ENCODE measurements at regions not wholly inside any gene's neighbourhood (a gene's known extent, or its start where the extent isn't known, plus 50 kb on each side); places are given as distances from the start of the nearest gene placed in this dataset.

- H3K9me3 Mint-ChIP-seq = no peaks in the 10 kb centered on the region
- no peaks in the 10 kb centered on the region for H3K27me3 Mint-ChIP-seq (ENCODE audit: low read depth)
- no peak overlapping the region for H3K4me2 ChIP-seq (ENCODE audit: insufficient read depth, insufficient read length, low read length)
- no peak overlapping the region for H4K8ac ChIP-seq (replicated peaks; ENCODE audit: insufficient read length, low read depth, low read length)
- no peak overlapping the region for H4K91ac ChIP-seq (ENCODE audit: insufficient read length, low read depth, low read length)
- H2BK20ac ChIP-seq (ENCODE audit: low read depth, low read length, poor library complexity, severe bottlenecking) = no peak overlapping the region
- peaks cover 9 to 11% of the 10 kb centered on the region in 2 experiments for H3K4me1 Mint-ChIP-seq
- no peaks in the 10 kb centered on the region for H3K4me1 ChIP-seq (ENCODE audit: insufficient read depth, low read length)
- no peak overlapping the region for H3K27ac Mint-ChIP-seq
- H2BK5ac ChIP-seq (ENCODE audit: insufficient read length, low read length) = no peak overlapping the region
- no peaks in the 10 kb centered on the region for H3K27me3 ChIP-seq (ENCODE audit: insufficient read depth, low read length)
- TF ChIP-seq CTCF (conservative IDR thresholded peaks at IDR 0.05) = 0 out of 3 replicates have a peak, but pooled peaks have one; percentile 14
- H3T11ph ChIP-seq (ENCODE audit: low read length) = no peak overlapping the region
- H4K20me1 ChIP-seq (ENCODE audit: control insufficient read depth, insufficient read depth, insufficient read length) = no peaks in the 10 kb centered on the region
- H3K9me3 ChIP-seq (ENCODE audit: control insufficient read depth, low read depth, low read length) = no peaks in the 10 kb centered on the region
- H2BK15ac ChIP-seq (ENCODE audit: low read depth, low read length) = no peak overlapping the region
- no peak overlapping the region for H3K56ac ChIP-seq (ENCODE audit: insufficient read length, low read depth, low read length)
- H3K23me2 ChIP-seq (ENCODE audit: insufficient read length, low read depth, low read length, poor library complexity, severe bottlenecking) = no peaks in the 10 kb centered on the region
- H3K36me3 Mint-ChIP-seq (ENCODE audit: insufficient read depth in 1 of 3, low read depth in 3 of 3) = no peaks in the 10 kb centered on the region
- H3K27ac ChIP-seq (ENCODE audit: insufficient read length, low read depth, low read length) = no peak overlapping the region
- no CpG with 5 or more reads among the region's 10 CpGs for WGBS (ENCODE audit: extremely low coverage, insufficient read length, low lambda C conversion rate)
- H3K18ac ChIP-seq (ENCODE audit: insufficient read length, low read depth, low read length) = no peak overlapping the region
- H3K79me1 ChIP-seq (ENCODE audit: insufficient read depth, low read depth, low read length, poor library complexity, severe bottlenecking) = no peaks in the 10 kb centered on the region
- no peak overlapping the region for H2BK120ac ChIP-seq (ENCODE audit: low read depth, low read length, poor library complexity, severe bottlenecking)
- H3K14ac ChIP-seq (ENCODE audit: insufficient read depth, low read length) = no peak overlapping the region
- no peak overlapping the region for H3K9ac ChIP-seq (ENCODE audit: extremely low read depth, insufficient read length, low read length)
- DNase-seq = peak; percentile 40
- H4K5ac ChIP-seq (ENCODE audit: insufficient read length, low read depth, low read length) = no peak overlapping the region
- H3K4me3 Mint-ChIP-seq = no peak overlapping the region; a peak in 1 of 5 replicates
- no peak overlapping the region for H2AK5ac ChIP-seq (ENCODE audit: insufficient read length, low read length)
- H2AFZ ChIP-seq (ENCODE audit: low read length) = no peak overlapping the region
- no peak overlapping the region for H2BK12ac ChIP-seq (ENCODE audit: insufficient read length, low read depth, low read length)
- H3K4ac ChIP-seq (ENCODE audit: low read depth, low read length) = no peak overlapping the region
- H3K23ac ChIP-seq (ENCODE audit: insufficient read length, low read depth, low read length) = no peak overlapping the region
- no peaks in the 10 kb centered on the region for H3K79me2 ChIP-seq (ENCODE audit: insufficient read depth, low read length)
Measured at GRCh38 chr7:97503367-97504094, 228.4 kb upstream of the TAC1 start.
